ENCODE measurements at regions not wholly inside any gene's neighbourhood (a gene's known extent, or its start where the extent isn't known, plus 50 kb on each side); places are given as distances from the start of the nearest gene placed in this dataset.

- no peak for DNase-seq
These were observed 74.7 kb upstream of the PIWIL1 start for GRCh38 chr12:130263025-130263424.

DNA sequence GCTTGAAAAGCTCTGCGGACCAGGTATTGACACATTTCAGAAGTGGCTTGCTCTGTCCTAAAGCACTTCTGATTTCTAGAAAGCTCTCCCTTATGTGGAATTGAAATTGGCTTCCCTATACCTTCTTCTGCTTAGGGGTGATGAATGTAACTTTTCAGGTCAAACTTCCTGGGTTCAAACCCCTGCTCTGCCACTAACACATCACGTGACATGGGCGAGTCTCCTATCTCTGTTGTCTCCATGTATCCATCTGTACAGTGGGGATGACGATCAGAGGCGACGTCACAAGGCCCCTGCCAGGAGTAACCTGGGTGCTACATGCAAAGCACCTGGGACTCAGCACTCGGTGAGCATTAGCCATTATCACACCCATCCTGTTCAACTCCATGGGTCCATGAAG is 73.7 kb upstream of the PIWIL1 start:
- DNase-seq, result no peak

DNA sequence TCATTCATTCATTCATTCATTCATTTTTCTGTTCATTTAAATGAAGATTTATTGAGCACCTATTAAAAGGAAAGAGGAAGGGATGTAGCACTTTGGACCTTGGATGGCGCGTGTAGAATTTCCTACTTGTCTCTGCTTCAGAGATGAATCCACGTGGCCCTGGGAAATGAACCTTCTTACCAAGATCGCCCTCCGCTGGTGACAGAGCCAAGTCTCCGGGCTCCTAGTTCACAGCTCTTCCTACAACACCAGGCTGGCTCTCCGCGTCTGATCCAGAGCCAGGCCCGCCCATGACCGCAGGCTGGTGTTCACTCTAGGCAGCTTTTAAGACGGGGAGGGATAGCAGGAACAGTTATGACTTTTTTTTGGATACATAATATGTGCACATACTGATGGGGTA is 70.9 kb upstream of the PIWIL1 start:
- no peak for DNase-seq

GRCh38 chr12:130280231-130280630 is 57.5 kb upstream of the PIWIL1 start:
- DNase-seq, result no peak

DNA sequence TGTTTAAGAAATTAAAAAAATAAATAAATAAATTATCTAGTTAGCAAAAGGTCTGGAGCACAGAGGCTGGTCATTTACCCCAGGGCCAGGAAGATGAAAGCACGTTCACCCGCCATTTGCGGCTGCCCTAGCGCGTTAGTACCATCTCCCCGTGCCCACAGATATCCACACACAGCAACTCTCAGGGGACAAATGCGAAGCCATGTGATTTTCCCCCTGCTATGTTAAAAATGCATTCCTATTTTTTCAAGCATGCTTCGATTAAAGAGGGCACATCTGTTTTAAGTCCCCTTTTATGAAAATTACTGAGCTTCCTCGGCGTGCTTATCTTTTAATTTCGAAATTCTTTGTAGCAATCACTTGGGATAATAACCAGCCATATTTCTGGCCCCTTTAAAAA is 56.9 kb upstream of the PIWIL1 start:
- DNase-seq, result no peak

DNA sequence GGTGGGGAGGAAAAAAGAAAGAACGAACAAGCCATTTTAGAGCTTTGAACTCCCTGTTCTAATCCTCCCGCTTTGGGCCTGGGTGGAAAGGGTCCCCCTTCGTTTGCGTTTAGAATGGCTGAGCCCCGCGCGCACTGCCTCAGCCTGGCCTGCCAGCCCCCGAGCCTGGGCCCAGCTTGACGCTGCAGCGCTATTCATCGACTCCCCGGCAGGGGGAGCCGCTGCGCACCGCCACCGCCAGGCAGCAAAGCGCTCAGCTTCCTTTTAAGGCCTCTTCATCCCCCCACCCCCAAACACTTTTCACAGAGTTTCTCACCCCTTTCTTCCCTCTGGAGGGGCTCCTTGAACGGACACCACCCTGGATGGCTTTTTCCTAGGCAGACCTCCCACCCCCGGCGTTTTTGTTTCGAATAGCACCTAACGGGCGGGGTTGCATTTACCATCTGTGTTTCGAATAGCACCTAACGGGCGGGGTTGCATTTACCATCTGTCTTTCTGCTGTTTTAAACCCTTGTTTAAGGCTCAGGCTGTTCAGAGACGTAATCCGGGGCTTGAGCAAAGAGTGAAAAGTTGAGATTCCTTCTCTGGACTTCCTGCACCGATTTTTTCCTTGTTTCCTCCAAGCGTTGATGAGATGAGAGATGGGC is 56.4 kb upstream of the PIWIL1 start:
- DNase-seq, result peak; percentile 67

DNA sequence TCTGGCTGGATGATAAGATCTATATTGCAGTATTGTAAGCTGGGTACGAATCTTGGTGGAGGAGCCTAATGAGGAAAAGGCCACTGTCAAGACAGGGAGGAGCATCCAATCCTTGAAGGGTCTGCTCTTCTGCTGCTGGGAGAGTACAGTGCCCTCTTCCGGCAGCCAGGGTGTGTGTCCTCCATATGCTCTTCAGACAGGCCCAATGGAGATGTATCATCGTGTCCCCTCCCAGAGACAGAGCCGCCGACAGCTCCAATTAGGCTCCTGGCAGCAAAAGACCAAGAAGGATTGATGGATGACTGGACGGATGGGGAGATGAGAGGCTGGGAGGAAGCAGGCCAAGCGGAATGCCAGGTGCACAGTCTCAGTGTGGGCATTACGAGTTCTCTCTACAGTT is 51.6 kb upstream of the PIWIL1 start:
- DNase-seq, result no peak

DNA sequence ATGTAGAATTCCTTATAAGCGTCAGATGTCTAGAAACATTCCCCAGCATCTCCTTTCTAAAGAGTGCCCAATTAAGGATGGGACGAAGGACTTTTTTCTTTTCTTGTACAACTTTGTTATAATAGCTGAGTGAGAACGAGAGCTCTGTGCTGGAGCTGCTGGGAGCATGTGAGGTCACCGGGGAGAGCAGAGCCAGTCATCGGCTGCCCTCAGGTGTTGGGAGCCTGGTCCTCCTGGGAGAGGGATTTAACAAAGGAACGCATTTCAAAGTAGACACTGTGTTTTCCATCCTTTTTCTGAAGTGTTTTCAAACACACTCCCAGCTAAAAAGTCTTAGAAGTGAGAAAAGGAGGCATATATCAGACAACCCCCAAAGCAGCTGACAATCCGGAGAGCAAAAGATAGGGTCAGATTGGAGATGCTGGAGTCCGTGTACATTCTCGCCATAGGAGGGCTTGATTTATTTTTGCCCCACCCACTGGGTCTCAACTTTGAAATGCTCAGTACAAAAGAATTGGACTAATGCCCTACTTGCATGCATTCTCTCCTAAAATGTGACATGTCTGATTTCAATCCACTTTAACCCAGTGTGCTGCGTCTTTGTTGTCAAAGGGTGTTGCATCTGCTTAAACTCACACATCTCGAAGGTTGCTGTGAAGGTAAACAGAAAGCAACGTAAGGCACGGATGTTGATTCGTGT is 50.8 kb upstream of the PIWIL1 start:
- no peak for DNase-seq

Measured in stimulated activated CD8-positive, alpha-beta memory T cell treated with anti-CD3 and anti-CD28 coated beads, Interleukin-4, amount 100 ng/mL, for 48 hours (primary cell).